Transverse colon (tissue), 4 donors: ENCODE measurements at regions not wholly inside any gene's neighbourhood (a gene's known extent, or its start where the extent isn't known, plus 50 kb on each side); places are given as distances from the start of the nearest gene placed in this dataset.
"Not testable (repeated sequence)": the region's sequence is repeated elsewhere in the genome, so short reads cannot be mapped to it uniquely, and the experiment has no call there.

Source experiments
- DNase-seq: peaks from one replicate; pipeline ENCODE4 v3.0.0-alpha.2; 2019
- H3K27ac ChIP-seq, 4 donors: fragments of 200-600 bp; sonication (generic); 2 replicates each; pipeline ENCODE4 v1.5.1; 2016 to 2018; ENCODE audit warnings: inconsistent platforms in 4 of 4
- H3K27me3 ChIP-seq: fragments of 200-600 bp; sonication (generic); 2 replicates; pipeline ENCODE4 v1.5.1; 2017; ENCODE audit warnings: inconsistent platforms
- H3K36me3 ChIP-seq, 4 donors: fragments of 200-600 bp; sonication (generic); 2 replicates each; pipeline ENCODE4 v1.5.1; 2017 to 2019; ENCODE audit warnings: inconsistent platforms in 4 of 4
- H3K4me1 ChIP-seq, 4 donors: fragments of 200-600 bp; sonication (generic); 2 replicates each; pipeline ENCODE4 v1.5.1; 2017 to 2020; ENCODE audit warnings: inconsistent platforms in 4 of 4
- H3K4me3 ChIP-seq, 4 donors: fragments of 200-600 bp; sonication (generic); 1 replicate in 1 of 4; 2 replicates in 3 of 4; pipeline versions ENCODE4 v1.5.1 to v1.6.1; 2017 to 2019; ENCODE audit warnings: inconsistent platforms in 4 of 4
- H3K9me3 ChIP-seq, 2 donors: fragments of 200-600 bp; sonication (generic); 2 replicates each; pipeline ENCODE4 v1.5.1; 2017 to 2019; ENCODE audit warnings: inconsistent platforms in 2 of 2
- WGBS, 2 donors: methylation state at CpG; one replicate each; pipeline ENCODE4 v1.1.5; 2018; ENCODE audit warnings: low coverage in 1 of 2; 5-methylcytosine and 5-hydroxymethylcytosine counted together
- in situ Hi-C, 4 donors: fragments of 200-750 bp; cut with MboI; loops; one replicate each; pipeline versions ENCODE4 v1.15.0 to v1.15.1; 2017; ENCODE audit warnings: low sequenced_read_pairs in 3 of 4, low pct_ligation_motif_present in 1 of 4, low pct_unique_long_range_greater_than_20kb in 1 of 4
- intact Hi-C: fragments of 100-400 bp; cut with DNase I; formaldehyde crosslinking; loops from one replicate; pipeline ENCODE4 v1.15.1; 2023; ENCODE audit warnings: low total_unique reads

DNA sequence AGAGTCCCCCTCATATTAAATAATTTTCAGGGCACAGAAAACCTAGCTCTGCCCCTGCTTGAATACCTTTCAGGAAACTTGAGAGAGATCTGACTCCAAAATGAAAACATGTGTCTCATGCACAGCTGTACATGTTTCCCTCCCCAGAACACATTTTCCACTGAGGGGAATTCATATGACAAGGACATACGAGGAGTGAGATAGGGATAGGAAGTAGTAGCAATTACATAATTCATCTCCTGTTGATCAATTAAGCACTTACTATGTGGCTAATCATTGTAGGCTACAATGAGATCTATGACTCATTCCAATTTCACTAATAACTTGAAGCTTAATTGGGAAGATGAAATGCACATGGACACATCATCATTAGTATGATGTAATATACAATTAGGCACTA lies 302.1 kb downstream of the PCDH11X start:
- intact Hi-C loops, in situ Hi-C loops, DNase-seq: not testable (repeated sequence)

DNA sequence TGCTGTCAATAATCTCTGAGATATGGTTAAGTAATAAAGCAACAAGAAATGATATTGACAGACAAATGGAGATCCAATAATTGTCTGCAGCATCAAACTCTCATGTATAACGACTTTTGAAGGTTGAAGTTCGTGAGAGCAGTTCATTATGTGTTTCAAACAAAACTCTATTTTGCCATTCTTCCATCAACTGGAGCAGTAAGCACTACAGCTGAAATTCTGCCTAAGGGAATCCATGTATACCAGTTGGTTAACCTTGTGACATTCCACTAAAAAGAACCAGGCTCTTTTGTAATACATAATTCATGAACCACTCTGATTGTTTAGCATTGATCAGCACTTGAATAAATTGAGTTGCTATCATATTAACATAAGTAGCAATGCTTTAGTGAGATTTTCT lies 311.6 kb downstream of the PCDH11X start:
- H3K4me1 ChIP-seq, in situ Hi-C loops, H3K27ac ChIP-seq, H3K9me3 ChIP-seq, H3K27me3 ChIP-seq, intact Hi-C loops, DNase-seq, H3K4me3 ChIP-seq, H3K36me3 ChIP-seq: not testable (repeated sequence)
- 48 to 71% methylated on average over 2 of the region's 2 CpGs for WGBS, 2 donors

More for the DNA sequence above, 302.1 kb downstream of the PCDH11X start:
- H3K36me3 ChIP-seq, H3K27ac ChIP-seq, H3K4me1 ChIP-seq, H3K4me3 ChIP-seq, H3K9me3 ChIP-seq, H3K27me3 ChIP-seq: not testable (repeated sequence)
- 29% methylated on average over 1 of the region's 1 CpG; no CpG with 5 or more reads in 1 of the 2 donors for WGBS, 2 donors

DNA sequence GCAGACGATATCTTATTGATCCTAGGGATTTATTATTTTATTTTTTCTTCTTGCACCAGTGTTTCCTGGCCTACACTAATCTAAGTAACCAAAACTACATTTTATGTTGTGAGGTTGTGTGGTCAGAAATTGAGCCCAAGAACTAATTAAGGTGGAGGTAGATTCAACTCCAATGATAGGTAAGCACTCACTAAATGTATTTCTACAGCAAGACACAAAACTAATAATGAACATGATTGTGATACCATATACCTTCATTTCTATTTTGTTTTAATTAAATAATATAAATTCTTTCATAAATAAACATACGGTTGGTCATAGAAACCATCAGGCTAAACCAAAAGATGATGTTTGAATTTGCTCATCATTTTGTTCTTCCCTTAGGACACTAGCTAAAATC lies 319.0 kb downstream of the PCDH11X start:
- H3K4me1 ChIP-seq, H3K36me3 ChIP-seq, H3K4me3 ChIP-seq, H3K9me3 ChIP-seq, H3K27me3 ChIP-seq, DNase-seq, intact Hi-C loops, H3K27ac ChIP-seq, in situ Hi-C loops: not testable (repeated sequence)
- 77% methylated on average over 2 of the region's 2 CpGs; no CpG with 5 or more reads in 1 of the 2 donors for WGBS, 2 donors

DNA sequence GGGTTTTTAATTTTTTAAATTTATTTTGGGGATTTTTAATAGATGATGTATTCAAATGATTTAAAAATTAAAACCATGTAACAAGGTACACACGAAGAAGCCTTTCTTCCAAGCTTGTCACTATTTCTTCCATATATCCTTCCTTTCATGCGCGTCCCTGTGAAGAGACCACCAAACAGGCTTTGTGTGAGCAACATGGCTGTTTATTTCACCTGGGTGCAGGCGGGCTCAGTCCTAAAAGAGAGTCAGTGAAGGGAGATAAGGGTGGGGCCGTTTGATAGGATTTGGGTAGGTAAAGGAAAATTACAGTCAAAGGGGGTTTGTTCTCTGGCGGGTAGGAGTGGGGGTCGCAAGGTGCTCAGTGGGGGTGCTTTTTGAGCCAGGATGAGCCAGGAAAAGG lies 320.9 kb downstream of the PCDH11X start:
- H3K27me3 ChIP-seq, in situ Hi-C loops, H3K4me1 ChIP-seq, DNase-seq, H3K9me3 ChIP-seq, intact Hi-C loops, H3K36me3 ChIP-seq, H3K27ac ChIP-seq, H3K4me3 ChIP-seq: not testable (repeated sequence)
- 61 to 71% methylated on average over 1 to 7 of the region's 7 CpGs for WGBS, 2 donors

DNA sequence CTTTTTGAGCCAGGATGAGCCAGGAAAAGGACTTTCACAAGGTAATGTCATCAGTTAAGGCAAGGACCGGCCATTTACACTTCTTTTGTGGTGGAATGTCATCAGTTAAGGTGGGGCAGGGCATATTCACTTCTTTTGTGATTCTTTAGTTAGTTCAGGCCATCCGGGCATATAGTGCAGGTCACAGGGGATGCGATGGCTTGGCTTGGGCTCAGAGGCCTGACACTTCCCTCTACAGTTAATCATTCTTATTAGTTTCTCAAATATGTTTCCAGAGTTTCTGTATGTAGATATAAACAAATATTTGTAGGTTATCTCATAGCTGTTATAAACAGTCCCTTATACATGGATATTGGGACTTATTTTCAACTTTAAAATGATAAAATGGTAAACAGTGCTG lies 326.5 kb downstream of the PCDH11X start:
- H3K4me3 ChIP-seq, intact Hi-C loops, H3K27me3 ChIP-seq, in situ Hi-C loops, H3K9me3 ChIP-seq, H3K4me1 ChIP-seq, H3K27ac ChIP-seq, H3K36me3 ChIP-seq, DNase-seq: not testable (repeated sequence)
- 58 to 80% methylated on average over 2 to 3 of the region's 3 CpGs for WGBS, 2 donors

DNA sequence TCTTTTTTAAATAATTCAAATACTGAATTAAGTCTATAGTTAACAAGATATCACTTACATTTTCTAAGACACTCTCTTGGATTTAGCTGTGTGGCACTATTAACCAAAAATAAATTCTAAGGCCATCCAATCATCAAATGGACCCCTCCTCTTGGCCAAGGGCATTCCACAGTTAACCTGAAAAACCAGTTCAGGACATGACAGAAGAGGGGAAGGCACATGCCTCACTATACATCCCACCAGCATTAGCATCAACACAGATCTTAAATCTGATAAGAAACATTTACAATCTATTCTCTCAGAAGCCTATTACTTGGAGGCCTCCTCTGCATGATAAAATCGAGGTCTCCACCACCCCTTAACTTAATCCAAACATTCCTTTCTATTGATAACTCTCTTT lies 327.5 kb downstream of the PCDH11X start:
- H3K4me3 ChIP-seq, H3K36me3 ChIP-seq, intact Hi-C loops, H3K27ac ChIP-seq, in situ Hi-C loops, H3K27me3 ChIP-seq, DNase-seq, H3K9me3 ChIP-seq, H3K4me1 ChIP-seq: not testable (repeated sequence)
- 27% methylated on average over 1 of the region's 1 CpG; no CpG with 5 or more reads in 1 of the 2 donors for WGBS, 2 donors

DNA sequence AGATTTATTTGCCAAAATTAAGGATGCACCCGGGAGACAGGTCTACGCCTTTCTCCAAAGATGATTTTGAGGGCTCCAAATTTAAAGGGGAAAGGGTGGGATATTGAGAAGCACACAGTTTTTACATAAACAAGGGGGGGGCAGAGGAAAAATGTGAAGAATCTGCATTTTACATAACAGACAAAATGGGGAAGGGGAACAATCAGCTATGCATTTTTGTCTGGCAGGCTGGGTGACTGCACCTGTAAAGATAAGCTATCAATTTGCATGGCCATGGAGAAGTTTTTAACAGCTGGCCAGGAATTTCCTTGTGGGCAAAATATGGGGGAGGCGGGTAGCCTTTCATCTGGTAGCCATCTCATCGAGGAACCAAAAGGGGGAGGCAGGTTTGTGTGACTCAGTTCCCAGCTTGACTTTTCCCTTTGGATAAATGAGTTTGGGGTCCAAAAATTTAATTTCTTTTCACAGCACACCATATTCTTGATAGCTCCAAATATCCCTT lies 331.3 kb downstream of the PCDH11X start:
- H3K4me3 ChIP-seq, intact Hi-C loops, H3K27ac ChIP-seq, H3K4me1 ChIP-seq, in situ Hi-C loops, DNase-seq, H3K9me3 ChIP-seq, H3K27me3 ChIP-seq, H3K36me3 ChIP-seq: not testable (repeated sequence)
- WGBS, 2 donors, result 69% methylated on average over 4 of the region's 4 CpGs; no CpG with 5 or more reads in 1 of the 2 donors

DNA sequence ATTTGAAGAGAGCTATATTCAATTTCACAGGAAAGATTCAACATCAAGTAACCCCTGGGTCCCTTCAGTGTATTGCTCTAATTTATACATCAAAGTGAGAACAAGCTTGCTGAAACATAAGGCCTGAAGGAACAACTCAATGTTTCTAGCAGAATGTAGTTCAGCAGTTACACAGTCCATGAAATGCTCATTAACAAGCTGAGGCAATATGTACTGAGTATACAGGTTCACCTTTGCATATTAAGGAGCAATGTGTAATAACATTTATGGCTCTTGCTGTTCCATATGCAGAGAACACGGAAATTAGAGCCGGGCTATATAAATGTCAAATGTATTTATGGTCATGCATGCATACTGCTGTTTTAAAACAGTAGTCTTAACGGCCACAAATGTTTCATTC lies 338.5 kb downstream of the PCDH11X start:
- DNase-seq, H3K4me1 ChIP-seq, H3K27me3 ChIP-seq, in situ Hi-C loops, H3K27ac ChIP-seq, H3K36me3 ChIP-seq, intact Hi-C loops, H3K4me3 ChIP-seq, H3K9me3 ChIP-seq: not testable (repeated sequence)
- WGBS, 2 donors, result 43% methylated on average over 3 of the region's 3 CpGs; no CpG with 5 or more reads in 1 of the 2 donors

DNA sequence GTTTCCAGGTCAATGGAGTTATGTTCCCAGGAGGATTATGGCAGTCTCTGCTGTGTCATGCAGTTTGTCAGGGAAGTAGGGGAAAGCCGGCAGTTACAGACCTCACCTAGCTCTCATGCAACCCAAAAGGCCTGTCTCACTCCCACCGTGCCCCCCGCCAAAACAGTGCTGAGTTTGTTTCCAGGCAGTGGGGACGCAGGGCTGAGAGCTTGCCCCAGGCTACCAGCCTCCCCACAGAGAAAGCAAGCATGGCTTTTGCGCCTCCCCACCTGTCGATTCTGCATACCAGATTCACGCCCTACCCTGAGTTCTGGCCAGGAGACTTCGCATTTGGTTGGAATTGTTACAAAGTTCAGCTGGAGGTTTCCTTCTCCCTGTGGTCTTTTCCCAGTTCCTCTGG lies 383.9 kb downstream of the PCDH11X start:
- H3K27me3 ChIP-seq, in situ Hi-C loops, DNase-seq, H3K27ac ChIP-seq, H3K9me3 ChIP-seq, intact Hi-C loops, H3K4me3 ChIP-seq, H3K36me3 ChIP-seq, H3K4me1 ChIP-seq: not testable (repeated sequence)
- 92% methylated on average over 8 of the region's 8 CpGs; no CpG with 5 or more reads in 1 of the 2 donors for WGBS, 2 donors
